ENCODE measurements at regions not wholly inside any gene's neighbourhood (a gene's known extent, or its start where the extent isn't known, plus 50 kb on each side); places are given as distances from the start of the nearest gene placed in this dataset.

- Histone ChIP-seq H3K4me1 (ENCODE audit: insufficient read depth, low read length) (no peaks in the 10 kb centered on the region; the same call in 1 of the 2 replicates), H3K9ac (ENCODE audit: low read depth, low read length) (no peak overlapping the region), H3K9me3 (ENCODE audit: control insufficient read depth, insufficient read depth, low read length) (no peaks in the 10 kb centered on the region)
These were observed 83.0 kb downstream of the YTHDF1 start for GRCh38 chr20:63132715-63133471.

GRCh38 chr20:63132131-63132714 lies 83.7 kb downstream of the YTHDF1 start:
- no peak overlapping the region for H3K9ac ChIP-seq (ENCODE audit: low read depth, low read length)
- no peaks in the 10 kb centered on the region; the same call in 1 of the 2 replicates for H3K4me1 ChIP-seq (ENCODE audit: insufficient read depth, low read length)
- H3K9me3 ChIP-seq (ENCODE audit: control insufficient read depth, insufficient read depth, low read length): no peaks in the 10 kb centered on the region
- H3K36me3 ChIP-seq (ENCODE audit: insufficient read depth, low read length): no peaks in the 10 kb centered on the region

More at GRCh38 chr20:63132715-63133471, 83.0 kb downstream of the YTHDF1 start:
- no peaks in the 10 kb centered on the region for H3K36me3 ChIP-seq (ENCODE audit: insufficient read depth, low read length)

- no peaks in the 10 kb centered on the region for H3K36me3 ChIP-seq (ENCODE audit: insufficient read depth, low read length)
- no peak overlapping the region for H3K9ac ChIP-seq (ENCODE audit: low read depth, low read length)
- H3K9me3 ChIP-seq (ENCODE audit: control insufficient read depth, insufficient read depth, low read length): no peaks in the 10 kb centered on the region
- H3K4me1 ChIP-seq (ENCODE audit: insufficient read depth, low read length): no peaks in the 10 kb centered on the region; the same call in 1 of the 2 replicates
These were observed 85.0 kb downstream of the YTHDF1 start for GRCh38 chr20:63130658-63131577.

GRCh38 chr20:63129991-63130657 lies 85.8 kb downstream of the YTHDF1 start:
- Histone ChIP-seq H3K9ac (ENCODE audit: low read depth, low read length) (peak overlapping the region; percentile 12; the same call in 1 of the 2 replicates), H3K36me3 (ENCODE audit: insufficient read depth, low read length) (no peaks in the 10 kb centered on the region), H3K9me3 (ENCODE audit: control insufficient read depth, insufficient read depth, low read length) (no peaks in the 10 kb centered on the region), H3K4me1 (ENCODE audit: insufficient read depth, low read length) (no peaks in the 10 kb centered on the region; the same call in 1 of the 2 replicates)

- Histone ChIP-seq H3K4me1 (ENCODE audit: insufficient read depth, low read length) (no peaks in the 10 kb centered on the region; the same call in 1 of the 2 replicates), H3K36me3 (ENCODE audit: insufficient read depth, low read length) (no peaks in the 10 kb centered on the region), H3K9ac (ENCODE audit: low read depth, low read length) (peak overlapping the region; percentile 12; the same call in 1 of the 2 replicates), H3K9me3 (ENCODE audit: control insufficient read depth, insufficient read depth, low read length) (no peaks in the 10 kb centered on the region)
These were observed 86.5 kb downstream of the YTHDF1 start for GRCh38 chr20:63129376-63129965.

GRCh38 chr20:63128956-63129355 lies 87.0 kb downstream of the YTHDF1 start:
- no peaks in the 10 kb centered on the region for H3K36me3 ChIP-seq (ENCODE audit: insufficient read depth, low read length)
- H3K4me1 ChIP-seq (ENCODE audit: insufficient read depth, low read length): no peaks in the 10 kb centered on the region; the same call in 1 of the 2 replicates
- no peaks in the 10 kb centered on the region for H3K9me3 ChIP-seq (ENCODE audit: control insufficient read depth, insufficient read depth, low read length)
- H3K9ac ChIP-seq (ENCODE audit: low read depth, low read length): no peak overlapping the region

- no peaks in the 10 kb centered on the region for H3K9me3 ChIP-seq (ENCODE audit: control insufficient read depth, insufficient read depth, low read length)
- H3K9ac ChIP-seq (ENCODE audit: low read depth, low read length): no peak overlapping the region
- H3K36me3 ChIP-seq (ENCODE audit: insufficient read depth, low read length): no peaks in the 10 kb centered on the region
- H3K4me1 ChIP-seq (ENCODE audit: insufficient read depth, low read length): no peaks in the 10 kb centered on the region; the same call in 1 of the 2 replicates
These were observed 87.6 kb downstream of the YTHDF1 start for GRCh38 chr20:63128367-63128766.

- Histone ChIP-seq H3K36me3 (ENCODE audit: insufficient read depth, low read length) (no peaks in the 10 kb centered on the region), H3K4me1 (ENCODE audit: insufficient read depth, low read length) (no peaks in the 10 kb centered on the region; the same call in 1 of the 2 replicates), H3K9ac (ENCODE audit: low read depth, low read length) (no peak overlapping the region), H3K9me3 (ENCODE audit: control insufficient read depth, insufficient read depth, low read length) (no peaks in the 10 kb centered on the region)
These were observed 88.1 kb downstream of the YTHDF1 start for GRCh38 chr20:63127700-63128364.

- Histone ChIP-seq H3K36me3 (ENCODE audit: insufficient read depth, low read length) (no peaks in the 10 kb centered on the region), H3K4me1 (ENCODE audit: insufficient read depth, low read length) (no peaks in the 10 kb centered on the region; the same call in 1 of the 2 replicates), H3K9ac (ENCODE audit: low read depth, low read length) (no peak overlapping the region), H3K9me3 (ENCODE audit: control insufficient read depth, insufficient read depth, low read length) (no peaks in the 10 kb centered on the region)
These were observed 88.8 kb downstream of the YTHDF1 start for GRCh38 chr20:63126876-63127699.

- H3K36me3 ChIP-seq (ENCODE audit: insufficient read depth, low read length): no peaks in the 10 kb centered on the region
- no peaks in the 10 kb centered on the region; the same call in 1 of the 2 replicates for H3K4me1 ChIP-seq (ENCODE audit: insufficient read depth, low read length)
- no peak overlapping the region for H3K9ac ChIP-seq (ENCODE audit: low read depth, low read length)
- H3K9me3 ChIP-seq (ENCODE audit: control insufficient read depth, insufficient read depth, low read length): no peaks in the 10 kb centered on the region
These were observed 89.9 kb downstream of the YTHDF1 start for GRCh38 chr20:63125838-63126601.

- H3K4me1 ChIP-seq (ENCODE audit: insufficient read depth, low read length): no peaks in the 10 kb centered on the region; the same call in 1 of the 2 replicates
- no peak overlapping the region for H3K9ac ChIP-seq (ENCODE audit: low read depth, low read length)
- H3K9me3 ChIP-seq (ENCODE audit: control insufficient read depth, insufficient read depth, low read length): no peaks in the 10 kb centered on the region
- H3K36me3 ChIP-seq (ENCODE audit: insufficient read depth, low read length): no peaks in the 10 kb centered on the region
These were observed 90.4 kb downstream of the YTHDF1 start for GRCh38 chr20:63125581-63125837.
